ENCODE measurements at regions not wholly inside any gene's neighbourhood (a gene's known extent, or its start where the extent isn't known, plus 50 kb on each side); places are given as distances from the start of the nearest gene placed in this dataset.
A peak's percentile ranks its signal among the peaks of the same experiment; 100 is the strongest.
"Not testable (repeated sequence)": the region's sequence is repeated elsewhere in the genome, so short reads cannot be mapped to it uniquely, and the experiment has no call there.

- DNase-seq: no peak
These were observed 80.0 kb upstream of the COL1A2 start for GRCh38 chr7:94314413-94315410.

- DNase-seq: not testable (repeated sequence)
These were observed 73.6 kb upstream of the COL1A2 start for GRCh38 chr7:94321138-94321537.

GRCh38 chr7:94323844-94324243 is 70.9 kb upstream of the COL1A2 start:
- DNase-seq: peak; percentile 72

GRCh38 chr7:94324380-94325121 is 70.1 kb upstream of the COL1A2 start:
- DNase-seq: peak; percentile 69

GRCh38 chr7:94325122-94325475 is 69.6 kb upstream of the COL1A2 start:
- no peak for DNase-seq

- no peak for DNase-seq
These were observed 64.2 kb upstream of the COL1A2 start for GRCh38 chr7:94330269-94331020.

- no peak for DNase-seq
These were observed 62.1 kb upstream of the COL1A2 start for GRCh38 chr7:94332571-94332970.

GRCh38 chr7:94333810-94334209 is 60.9 kb upstream of the COL1A2 start:
- DNase-seq: no peak

- no peak for DNase-seq
These were observed 59.1 kb upstream of the COL1A2 start for GRCh38 chr7:94335586-94335985.

GRCh38 chr7:94336009-94336408 is 58.7 kb upstream of the COL1A2 start:
- no peak for DNase-seq

GRCh38 chr7:94338921-94339371 is 55.7 kb upstream of the COL1A2 start:
- DNase-seq: no peak

GRCh38 chr7:94344826-94345225 is 49.9 kb upstream of the COL1A2 start:
- DNase-seq: no peak
